Hepatic stellate cell (primary cell): ENCODE measurements at regions not wholly inside any gene's neighbourhood (a gene's known extent, or its start where the extent isn't known, plus 50 kb on each side); places are given as distances from the start of the nearest gene placed in this dataset.
"Not testable (repeated sequence)": the region's sequence is repeated elsewhere in the genome, so short reads cannot be mapped to it uniquely, and the experiment has no call there.

ENCODE experiments used
- DNase-seq: peaks from one replicate; pipeline ENCODE4 v3.0.0; 2011; ENCODE audit warnings: low spot score

DNA sequence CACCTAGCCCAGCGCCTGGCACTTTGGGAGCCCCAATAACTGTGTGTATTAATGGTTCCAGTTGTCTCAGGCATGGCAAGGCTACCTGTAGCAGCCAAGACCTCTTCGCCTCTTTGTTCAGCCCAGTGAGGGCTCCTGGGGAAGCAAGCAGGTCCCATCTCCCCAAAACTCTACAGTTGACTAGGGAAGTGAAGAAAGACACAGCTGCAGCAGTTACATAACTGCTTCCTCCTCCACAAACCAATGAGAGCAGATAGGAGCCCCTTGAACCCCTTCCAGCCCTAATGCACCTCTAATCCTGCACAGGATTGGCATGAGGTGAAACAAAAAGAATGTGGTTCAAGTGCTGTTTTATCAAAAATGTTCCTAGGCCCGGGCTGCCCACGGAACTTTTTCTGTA is 100.5 kb downstream of the SYF2 start:
- no peak for DNase-seq

- DNase-seq: no peak
Measured at GRCh38 chr1:25130895-25131294, 101.4 kb downstream of the SYF2 start.

- no peak for DNase-seq
Measured at GRCh38 chr1:25129380-25129779, 102.9 kb downstream of the SYF2 start.

- DNase-seq: peak; percentile 22
Measured at GRCh38 chr1:25128121-25128621, 104.1 kb downstream of the SYF2 start.

DNA sequence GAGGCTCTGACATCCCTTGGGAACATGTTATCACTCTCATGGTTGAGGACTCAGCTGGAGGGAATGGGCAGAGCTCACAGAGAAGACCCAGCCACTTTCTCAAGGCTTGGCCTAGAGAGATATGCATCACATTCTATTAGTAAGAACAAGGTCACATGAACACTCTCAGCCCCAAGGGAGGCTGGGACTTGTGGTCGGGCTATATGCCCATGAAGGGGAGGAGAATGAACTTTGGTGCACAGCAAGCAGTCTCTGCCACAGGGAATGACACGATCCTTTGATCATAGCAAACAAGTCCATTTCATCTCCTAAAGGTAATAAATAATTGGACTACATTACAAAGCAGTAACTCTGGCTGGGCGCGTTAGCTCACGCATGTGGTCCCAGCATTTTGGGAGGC is 105.7 kb downstream of the SYF2 start:
- DNase-seq: no peak

- DNase-seq: no peak
Measured at GRCh38 chr1:25123551-25123950, 108.8 kb downstream of the SYF2 start.

DNA sequence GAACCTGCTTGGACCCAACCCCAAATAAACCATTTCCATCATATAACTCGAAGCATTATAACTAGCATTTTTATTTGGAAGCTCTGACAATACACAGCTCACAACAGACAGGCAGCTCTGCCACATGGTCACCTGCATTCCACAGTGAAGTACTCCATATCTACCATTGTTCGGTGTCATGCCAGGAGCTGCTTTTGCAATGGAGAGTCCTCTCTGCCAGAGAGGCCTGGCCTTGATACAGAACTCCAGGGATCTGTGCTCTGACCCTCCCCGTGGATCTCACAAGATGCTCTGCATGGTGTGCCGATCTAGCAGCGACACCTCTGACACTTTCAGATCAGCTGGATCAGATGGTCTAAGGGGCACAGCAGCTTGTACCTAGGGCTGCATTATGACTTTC is 109.6 kb downstream of the SYF2 start:
- no peak for DNase-seq

DNA sequence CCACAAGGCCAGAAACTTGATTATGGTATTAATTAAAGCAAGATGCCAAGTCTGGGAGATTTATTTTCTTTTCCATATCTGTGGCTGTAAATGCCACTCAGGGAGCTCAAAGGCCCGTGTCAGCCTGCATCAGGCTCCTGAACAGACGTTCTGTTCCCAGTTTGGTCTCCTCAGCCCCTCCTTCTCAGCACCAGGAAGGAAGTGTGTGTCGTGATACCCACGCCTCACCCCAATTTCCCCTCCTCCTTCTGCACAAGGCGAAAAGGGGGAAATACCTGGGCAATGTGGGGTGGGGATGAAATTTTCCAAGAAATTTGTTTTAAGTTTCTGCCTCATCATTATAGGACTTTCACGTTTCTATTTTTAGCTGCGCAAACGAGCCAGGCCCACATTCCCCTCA is 112.0 kb downstream of the SYF2 start:
- DNase-seq: no peak

DNA sequence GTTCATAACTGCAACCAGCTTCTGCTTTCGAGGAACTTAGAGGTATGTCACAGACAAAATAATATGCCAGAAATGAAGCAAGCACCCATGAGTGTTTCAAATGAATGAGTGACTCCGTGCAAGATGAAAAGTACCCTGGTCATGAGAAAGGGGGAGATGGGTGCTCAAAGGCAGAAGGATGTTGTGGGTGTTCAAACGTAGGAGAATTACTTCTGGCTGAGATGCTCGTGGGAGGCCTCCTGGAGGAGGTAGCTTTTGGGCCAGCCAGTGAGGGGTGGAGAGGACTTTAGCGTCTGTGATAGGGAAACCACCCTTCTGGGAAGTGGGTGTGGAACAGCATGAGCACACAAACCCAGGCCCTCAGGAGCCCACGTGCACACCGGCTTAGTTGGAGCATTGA is 113.8 kb downstream of the SYF2 start:
- no peak for DNase-seq

GRCh38 chr1:25117233-25117823 is 115.0 kb downstream of the SYF2 start:
- no peak for DNase-seq

DNA sequence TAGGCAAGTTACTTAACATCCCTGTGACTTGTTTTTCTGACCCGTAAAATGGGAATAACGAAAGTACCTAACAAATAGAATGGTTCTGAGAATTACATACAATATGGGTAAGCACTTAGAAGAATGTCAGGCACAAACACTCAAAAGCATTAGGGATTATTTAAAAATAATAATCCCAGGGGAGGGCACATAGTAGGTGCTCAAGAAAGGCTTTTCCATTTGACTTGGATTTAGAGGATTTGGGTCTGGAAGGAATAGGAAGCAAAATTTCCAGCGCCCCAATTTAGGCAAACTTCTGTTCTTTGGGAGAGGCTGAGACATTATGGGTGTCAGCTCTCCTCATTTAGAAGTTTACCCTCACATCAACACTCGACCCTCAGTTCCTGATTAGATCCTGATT is 115.5 kb downstream of the SYF2 start:
- DNase-seq: no peak

DNA sequence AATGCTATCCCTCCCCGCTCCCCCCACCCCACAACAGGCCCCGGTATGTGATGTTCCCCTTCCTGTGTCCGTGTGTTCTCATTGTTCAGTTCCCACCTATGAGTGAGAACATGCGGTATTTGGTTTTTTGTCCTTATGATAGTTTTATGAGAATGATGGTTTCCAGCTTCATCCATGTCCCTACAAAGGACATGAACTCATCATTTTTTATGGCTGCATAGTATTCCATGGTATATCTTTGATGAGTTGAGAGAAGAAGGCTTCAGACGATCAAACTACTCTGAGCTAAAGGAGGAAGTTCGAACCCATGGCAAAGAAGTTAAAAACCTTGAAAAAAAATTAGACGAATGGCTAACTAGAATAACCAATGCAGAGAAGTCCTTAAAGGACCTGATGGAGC is 116.2 kb downstream of the SYF2 start:
- DNase-seq: not testable (repeated sequence)

DNA sequence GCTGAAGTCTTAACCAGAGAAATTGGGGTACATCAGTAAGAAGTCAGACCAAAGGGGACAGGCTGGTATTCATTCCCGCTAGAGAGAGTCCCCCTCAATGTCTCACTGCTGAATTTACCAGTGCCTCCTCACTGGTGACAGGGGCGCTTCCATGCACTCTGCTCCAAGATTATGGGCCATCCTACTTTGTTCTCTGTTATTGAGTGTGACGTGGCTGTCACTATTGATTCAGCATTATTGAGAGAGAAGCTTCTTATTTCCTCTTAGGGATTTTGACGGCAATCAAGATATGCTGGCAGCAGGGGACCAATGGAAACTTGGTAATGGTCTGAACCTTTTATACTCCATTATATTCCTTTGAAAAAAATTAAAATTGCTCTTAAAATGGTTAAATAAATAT is 118.6 kb downstream of the SYF2 start:
- DNase-seq: no peak

GRCh38 chr1:25113086-25113485 is 119.2 kb downstream of the SYF2 start:
- DNase-seq: no peak

GRCh38 chr1:25112400-25112799 is 119.9 kb downstream of the SYF2 start:
- DNase-seq: no peak

DNA sequence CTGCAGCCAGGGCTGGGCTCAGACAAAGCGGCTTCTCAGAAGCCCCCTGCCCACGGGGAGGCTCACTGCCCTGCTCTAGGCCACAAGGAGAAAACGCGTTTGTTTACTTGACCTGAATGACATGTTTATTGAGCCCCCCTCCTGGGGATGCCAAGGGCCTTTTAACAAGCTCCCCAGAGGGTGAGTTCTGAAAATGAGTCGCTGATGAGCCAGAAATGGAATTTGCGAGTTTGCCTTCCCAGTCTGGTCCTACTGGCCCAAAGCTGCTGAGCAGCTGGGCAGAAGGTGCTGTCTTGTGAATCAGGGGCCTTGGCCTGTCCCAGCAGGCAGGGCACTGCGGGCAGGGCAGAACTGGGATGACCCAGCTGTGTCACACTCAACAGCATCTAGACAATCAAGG is 120.6 kb downstream of the SYF2 start:
- no peak for DNase-seq

DNA sequence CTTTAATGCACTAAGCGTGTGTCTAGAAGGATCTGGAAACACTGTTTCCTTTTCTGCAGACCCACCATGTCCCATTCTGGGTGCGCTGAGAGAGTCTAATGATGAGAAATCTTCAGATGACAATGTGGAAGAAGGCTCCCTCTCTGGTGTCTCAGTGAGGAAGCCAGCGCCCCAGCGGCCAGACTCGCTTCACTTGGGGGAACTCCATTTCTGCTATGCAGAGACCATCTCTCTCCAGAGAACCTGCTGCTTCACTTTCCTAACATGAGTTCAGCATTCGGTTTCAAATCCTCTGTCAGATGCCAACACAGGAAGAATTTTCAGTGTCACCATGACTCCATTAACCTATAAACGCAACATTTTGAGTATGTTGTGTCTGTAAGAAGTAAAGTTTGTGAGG is 121.8 kb downstream of the SYF2 start:
- no peak for DNase-seq

- no peak for DNase-seq
Measured at GRCh38 chr1:25110036-25110435, 122.3 kb downstream of the SYF2 start.

GRCh38 chr1:25109531-25109951 is 122.8 kb downstream of the SYF2 start:
- no peak for DNase-seq

- DNase-seq: no peak
Measured at GRCh38 chr1:25107643-25108010, 124.7 kb downstream of the SYF2 start.

- no peak for DNase-seq
Measured at GRCh38 chr1:25106976-25107642, 125.2 kb downstream of the SYF2 start.

GRCh38 chr1:25106352-25106751 is 126.0 kb downstream of the SYF2 start:
- no peak for DNase-seq

GRCh38 chr1:25105836-25106235 is 126.5 kb downstream of the SYF2 start:
- DNase-seq: no peak

DNA sequence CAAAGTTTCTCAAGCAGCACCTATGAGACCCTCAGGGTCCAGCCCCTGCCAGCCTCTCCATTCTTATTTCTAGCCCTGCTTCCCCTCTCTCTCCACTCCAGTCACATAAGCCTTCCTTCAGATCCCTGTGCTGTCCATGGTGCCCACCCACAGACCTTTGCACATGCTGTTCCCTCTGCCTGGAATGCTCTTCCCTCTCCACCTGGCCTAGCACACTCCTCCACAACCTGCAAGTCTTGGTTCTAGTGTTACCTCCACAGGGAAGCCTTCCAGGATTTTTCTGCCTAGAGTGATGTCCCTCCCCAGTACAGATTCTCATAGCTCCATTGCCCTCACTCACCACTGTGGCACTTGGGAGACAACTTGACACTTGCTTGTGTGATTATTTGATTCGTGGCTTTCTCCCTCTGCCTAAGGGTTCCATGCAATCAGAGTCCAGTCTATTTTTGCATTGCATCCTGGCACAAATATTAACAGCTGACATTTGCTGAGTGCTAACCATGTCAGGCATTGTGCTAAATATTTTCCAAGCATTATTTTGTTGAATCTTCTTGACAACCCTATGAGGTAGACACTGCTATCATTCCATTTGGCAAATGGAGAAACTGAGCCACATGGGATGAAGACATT is 127.3 kb downstream of the SYF2 start:
- no peak for DNase-seq
